Uterus (tissue), 3 donors: ENCODE measurements at regions not wholly inside any gene's neighbourhood (a gene's known extent, or its start where the extent isn't known, plus 50 kb on each side); places are given as distances from the start of the nearest gene placed in this dataset.

Experiments used
- DNase-seq, 2 donors: peaks; one replicate each; pipeline ENCODE4 v3.0.0-alpha.2; 2019 to 2020
- H3K27ac ChIP-seq, 2 donors: fragments of 200-600 bp; sonication (generic); 1 replicate in 1 of 2; 2 replicates in 1 of 2; pipeline ENCODE4 v1.5.1; 2016 to 2018
- H3K27me3 ChIP-seq, 2 donors: fragments of 200-600 bp; sonication (generic); one replicate each; pipeline ENCODE4 v1.5.1; 2018 to 2019; ENCODE audit warnings: control low read depth in 1 of 2
- H3K36me3 ChIP-seq, 2 donors: fragments of 200-600 bp; sonication (generic); one replicate each; pipeline ENCODE4 v1.5.1; 2019; ENCODE audit warnings: control low read depth in 1 of 2
- H3K4me1 ChIP-seq, 2 donors: fragments of 200-600 bp; sonication (generic); one replicate each; pipeline ENCODE4 v1.5.1; 2018 to 2019; ENCODE audit warnings: control low read depth in 1 of 2
- H3K4me3 ChIP-seq, 2 donors: fragments of 200-600 bp; sonication (generic); 1 replicate in 1 of 2; 2 replicates in 1 of 2; pipeline ENCODE4 v1.5.1; 2018 to 2019; ENCODE audit warnings: mild to moderate bottlenecking in 1 of 2
- H3K9me3 ChIP-seq, 2 donors: fragments of 200-600 bp; sonication (generic); one replicate each; pipeline ENCODE4 v1.5.1; 2019; ENCODE audit warnings: control low read depth in 1 of 2
- CTCF ChIP-seq, 4 experiments: fragments of 200-600 bp in 2 of 4; fragments of 450-650 bp in 2 of 4; sonication (generic) in 2 of 4; IDR thresholded peaks; one replicate each; pipeline ENCODE4 v1.5.1; 2016 to 2019; ENCODE audit warnings: antibody characterized with exemption in 4 of 4, mild to moderate bottlenecking in 2 of 4, moderate library complexity in 1 of 4
- POLR2A ChIP-seq, 2 donors: fragments of 450-650 bp; IDR thresholded peaks; one replicate each; pipeline ENCODE4 v1.6.1; 2016; ENCODE audit warnings: antibody characterized with exemption in 2 of 2, mild to moderate bottlenecking in 1 of 2, moderate library complexity in 1 of 2
- intact Hi-C: fragments of 100-400 bp; cut with DNase I; formaldehyde crosslinking; loops from one replicate; pipeline ENCODE4 v1.15.1; 2023; ENCODE audit warnings: low total_unique reads
- donor health status: DM: yes; HTN: yes; CAD: no.

GRCh38 chr4:123853651-123854050, 457.1 kb downstream of the SPRY1 start:
- Histone ChIP-seq H3K4me3 (no peak overlapping the region), H3K27me3 (no peaks in the 10 kb centered on the region), H3K9me3 (no peaks in the 10 kb centered on the region), H3K4me1 (no peaks in the 10 kb centered on the region), H3K27ac (no peak overlapping the region), H3K36me3 (no peaks in the 10 kb centered on the region)
- DNase-seq = no peak
- TF ChIP-seq POLR2A (IDR thresholded peaks at IDR 0.05) (no peak), CTCF (IDR thresholded peaks at IDR 0.05) (no peak)
- intact Hi-C loops = no loop called here

- peak in 1 of 2 donors; percentile 60 for DNase-seq
- no peaks in the 10 kb centered on the region for H3K36me3 ChIP-seq
- intact Hi-C loops = no loop called here
- no peaks in the 10 kb centered on the region for H3K27me3 ChIP-seq
- H3K4me1 ChIP-seq = no peaks in the 10 kb centered on the region
- no peaks in the 10 kb centered on the region for H3K9me3 ChIP-seq
- peak overlapping the region; percentile 15 to 21 for H3K27ac ChIP-seq
- TF ChIP-seq CTCF (IDR thresholded peaks at IDR 0.05) = peak in 1 of 4 experiments; percentile 12
- no peak for TF ChIP-seq POLR2A (IDR thresholded peaks at IDR 0.05)
- no peak overlapping the region for H3K4me3 ChIP-seq
Observed at GRCh38 chr4:123856689-123857545, 460.3 kb downstream of the SPRY1 start.

- Histone ChIP-seq H3K4me1 (no peaks in the 10 kb centered on the region), H3K27ac (no peak overlapping the region), H3K27me3 (no peaks in the 10 kb centered on the region), H3K9me3 (no peaks in the 10 kb centered on the region), H3K4me3 (no peak overlapping the region), H3K36me3 (no peaks in the 10 kb centered on the region)
- DNase-seq = no peak
- TF ChIP-seq CTCF (IDR thresholded peaks at IDR 0.05) = no peak
- TF ChIP-seq POLR2A (IDR thresholded peaks at IDR 0.05) = no peak
- intact Hi-C loops = no loop called here
Observed at GRCh38 chr4:123858465-123858864, 461.9 kb downstream of the SPRY1 start.

- intact Hi-C loops = no loop called here
- Histone ChIP-seq H3K27me3 (no peaks in the 10 kb centered on the region), H3K4me3 (no peak overlapping the region), H3K36me3 (no peaks in the 10 kb centered on the region), H3K9me3 (no peaks in the 10 kb centered on the region), H3K4me1 (no peaks in the 10 kb centered on the region), H3K27ac (no peak overlapping the region)
- no peak for DNase-seq
- no peak for TF ChIP-seq CTCF (IDR thresholded peaks at IDR 0.05)
- no peak for TF ChIP-seq POLR2A (IDR thresholded peaks at IDR 0.05)
Observed at GRCh38 chr4:123862812-123863211, 466.2 kb downstream of the SPRY1 start.

- Histone ChIP-seq H3K27me3 (no peaks in the 10 kb centered on the region), H3K4me1 (peaks cover 0 to 8% of the 10 kb centered on the region in 2 donors), H3K36me3 (no peaks in the 10 kb centered on the region), H3K4me3 (no peak overlapping the region), H3K27ac (no peak overlapping the region), H3K9me3 (no peaks in the 10 kb centered on the region)
- no peak for TF ChIP-seq CTCF (IDR thresholded peaks at IDR 0.05)
- no peak for TF ChIP-seq POLR2A (IDR thresholded peaks at IDR 0.05)
- intact Hi-C loops = no loop called here
- no peak for DNase-seq
Observed at GRCh38 chr4:123866796-123867195, 470.2 kb downstream of the SPRY1 start.
